Peyer's patch (tissue), 4 donors: ENCODE measurements at regions not wholly inside any gene's neighbourhood (a gene's known extent, or its start where the extent isn't known, plus 50 kb on each side); places are given as distances from the start of the nearest gene placed in this dataset.

Experiments
- CTCF ChIP-seq, 6 experiments: fragments of 450-650 bp in 4 of 6; fragments of 200-600 bp in 2 of 6; sonication (generic) in 1 of 6; IDR thresholded peaks; one replicate each; pipeline ENCODE4 v1.5.1; 2017 to 2019; ENCODE audit warnings: antibody characterized with exemption in 6 of 6, mild to moderate bottlenecking in 3 of 6, moderate library complexity in 1 of 6
- POLR2A ChIP-seq, 2 donors: fragments of 450-650 bp; IDR thresholded peaks; one replicate each; pipeline ENCODE4 v1.5.1; 2017; ENCODE audit warnings: antibody characterized with exemption in 2 of 2, mild to moderate bottlenecking in 2 of 2, moderate library complexity in 2 of 2

DNA sequence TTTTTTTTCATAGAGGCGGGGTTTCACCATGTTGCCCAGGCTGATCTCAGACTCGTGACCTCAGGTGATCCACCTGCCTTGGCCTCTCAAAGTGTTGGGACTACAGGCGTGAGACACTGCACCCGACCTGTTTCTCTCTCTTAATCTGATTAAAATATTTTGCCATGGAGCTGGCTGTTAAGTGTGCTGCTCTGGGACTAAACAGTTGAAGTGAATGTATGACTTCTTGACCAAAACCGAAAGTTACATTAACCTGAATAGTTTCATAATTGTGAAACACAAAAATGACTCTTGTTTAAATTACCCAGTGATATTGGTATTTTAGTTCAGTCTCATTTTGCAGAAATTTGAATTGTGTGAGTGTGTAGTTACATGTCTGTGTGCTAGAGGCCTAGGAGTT lies 2548.6 kb downstream of the PCDH7 start:
- no peak for TF ChIP-seq CTCF (IDR thresholded peaks at IDR 0.05)
- no peak for TF ChIP-seq POLR2A (IDR thresholded peaks at IDR 0.05)
